VCaP (cell line): ENCODE measurements at regions not wholly inside any gene's neighbourhood (a gene's known extent, or its start where the extent isn't known, plus 50 kb on each side); places are given as distances from the start of the nearest gene placed in this dataset.

Source experiments
- H3K27ac ChIP-seq: fragments of 450-650 bp; 2 replicates; pipeline ENCODE4 v1.5.1; 2017
- TF ChIP-seq, protein P1 (sequence below): fragments of 450-650 bp; conservative IDR thresholded peaks from 2 replicates; pipeline ENCODE4 v1.5.1; 2017; ENCODE audit warnings: mild to moderate bottlenecking, moderate library complexity

DNA sequence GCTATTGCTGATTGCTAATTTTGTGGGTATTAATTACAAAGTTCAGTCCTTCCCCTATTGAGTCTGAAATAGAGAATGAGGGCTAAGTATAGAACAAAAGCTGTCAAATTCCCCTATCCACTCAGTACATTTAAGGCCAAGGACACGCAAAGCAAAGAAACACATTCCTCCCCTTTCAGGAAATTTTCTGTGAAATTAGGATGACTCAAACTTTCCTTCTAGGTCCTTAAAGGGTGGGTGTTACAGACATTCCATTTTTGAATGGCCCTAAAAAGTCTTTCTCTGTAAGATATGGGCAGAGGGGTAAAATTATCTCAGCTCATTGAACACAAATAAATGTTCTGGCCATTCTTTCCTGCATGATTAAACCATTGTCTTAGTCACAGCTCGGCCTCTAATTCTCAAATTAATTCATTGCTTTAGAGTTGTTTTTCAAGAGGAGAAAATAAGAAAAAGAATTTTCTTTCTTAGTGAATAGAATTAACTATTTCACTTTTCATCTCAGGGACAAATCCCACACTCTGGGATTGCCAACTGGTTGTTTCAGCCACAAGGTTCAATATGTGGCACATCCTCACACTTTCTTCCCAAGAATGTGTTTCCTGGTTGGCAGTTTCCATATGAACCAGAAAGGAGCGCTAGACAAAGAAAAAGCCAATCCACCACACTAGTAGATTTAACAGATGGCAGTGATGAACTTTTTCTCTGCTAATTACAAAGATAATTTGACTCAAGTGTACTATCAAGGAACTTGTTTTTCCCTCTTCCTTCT is 424.1 kb downstream of the ZNF385D start:
- TF ChIP-seq, protein P1, sequence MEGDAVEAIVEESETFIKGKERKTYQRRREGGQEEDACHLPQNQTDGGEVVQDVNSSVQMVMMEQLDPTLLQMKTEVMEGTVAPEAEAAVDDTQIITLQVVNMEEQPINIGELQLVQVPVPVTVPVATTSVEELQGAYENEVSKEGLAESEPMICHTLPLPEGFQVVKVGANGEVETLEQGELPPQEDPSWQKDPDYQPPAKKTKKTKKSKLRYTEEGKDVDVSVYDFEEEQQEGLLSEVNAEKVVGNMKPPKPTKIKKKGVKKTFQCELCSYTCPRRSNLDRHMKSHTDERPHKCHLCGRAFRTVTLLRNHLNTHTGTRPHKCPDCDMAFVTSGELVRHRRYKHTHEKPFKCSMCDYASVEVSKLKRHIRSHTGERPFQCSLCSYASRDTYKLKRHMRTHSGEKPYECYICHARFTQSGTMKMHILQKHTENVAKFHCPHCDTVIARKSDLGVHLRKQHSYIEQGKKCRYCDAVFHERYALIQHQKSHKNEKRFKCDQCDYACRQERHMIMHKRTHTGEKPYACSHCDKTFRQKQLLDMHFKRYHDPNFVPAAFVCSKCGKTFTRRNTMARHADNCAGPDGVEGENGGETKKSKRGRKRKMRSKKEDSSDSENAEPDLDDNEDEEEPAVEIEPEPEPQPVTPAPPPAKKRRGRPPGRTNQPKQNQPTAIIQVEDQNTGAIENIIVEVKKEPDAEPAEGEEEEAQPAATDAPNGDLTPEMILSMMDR: no peak
- H3K27ac ChIP-seq: no peak overlapping the region

DNA sequence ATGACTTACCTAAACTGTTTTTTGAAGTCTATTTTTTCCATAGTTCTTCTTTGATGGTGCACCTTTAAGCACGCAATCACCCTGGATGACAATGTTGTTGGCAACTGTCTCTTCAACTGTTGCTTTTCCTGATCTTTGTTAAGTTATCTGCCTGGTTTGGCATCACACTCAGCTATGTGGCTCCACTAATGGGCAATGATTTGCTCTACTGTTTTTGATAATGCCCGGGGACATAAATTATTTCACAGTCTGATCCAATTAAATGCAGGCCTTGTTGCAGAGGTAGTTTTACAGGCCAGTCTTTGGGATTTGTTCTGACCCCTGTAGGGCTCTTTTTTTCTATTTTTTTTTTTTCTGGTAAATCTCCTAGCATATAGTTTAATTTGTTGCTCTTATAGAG is 436.3 kb downstream of the ZNF385D start:
- TF ChIP-seq, protein P1: no peak
- no peak overlapping the region for H3K27ac ChIP-seq

GRCh38 chr3:21310891-21311290 is 440.1 kb downstream of the ZNF385D start:
- H3K27ac ChIP-seq: no peak overlapping the region
- TF ChIP-seq, protein P1: no peak

DNA sequence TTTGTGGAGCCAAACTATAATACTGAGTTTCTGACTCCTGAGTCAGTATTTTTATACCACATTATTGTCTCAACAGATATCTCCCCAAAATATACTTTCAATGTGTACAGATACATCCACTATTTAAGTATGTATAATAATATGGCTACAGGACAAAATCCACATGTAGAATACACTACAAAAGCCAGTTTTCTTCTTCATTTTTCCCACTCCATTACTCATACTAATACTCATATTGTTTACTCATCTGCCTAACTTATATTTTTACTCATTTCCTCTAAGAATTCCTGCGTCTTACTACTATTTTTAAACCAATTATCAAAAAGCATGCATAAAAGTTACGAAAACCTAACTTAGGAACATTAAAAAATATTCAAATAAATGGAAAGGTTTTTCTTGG is 440.8 kb downstream of the ZNF385D start:
- TF ChIP-seq, protein P1: no peak
- no peak overlapping the region for H3K27ac ChIP-seq

GRCh38 chr3:21297304-21297703 is 453.7 kb downstream of the ZNF385D start:
- no peak overlapping the region for H3K27ac ChIP-seq
- TF ChIP-seq, protein P1: no peak

DNA sequence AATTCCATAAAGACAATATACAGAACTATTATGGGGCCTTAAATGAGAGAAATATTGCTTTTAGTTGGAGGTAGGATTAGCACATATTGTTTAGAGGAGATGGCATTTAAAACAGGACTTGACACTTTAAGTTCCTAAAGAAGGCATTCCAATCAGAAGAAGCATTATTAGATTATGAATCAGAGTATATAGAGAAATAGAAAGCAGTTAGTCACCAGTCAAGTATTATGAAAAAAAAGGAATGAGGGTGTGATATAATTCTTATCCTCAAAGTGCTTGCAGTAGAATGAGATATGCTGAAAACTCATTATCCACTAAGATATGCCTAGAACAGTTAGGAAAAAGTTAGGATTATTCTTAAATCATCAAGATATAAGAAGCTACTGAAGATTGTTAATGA is 456.2 kb downstream of the ZNF385D start:
- TF ChIP-seq, protein P1: no peak
- H3K27ac ChIP-seq: no peak overlapping the region

GRCh38 chr3:21292971-21293370 is 458.0 kb downstream of the ZNF385D start:
- TF ChIP-seq, protein P1: no peak
- no peak overlapping the region for H3K27ac ChIP-seq
